MG63 (cell line): ENCODE measurements at regions not wholly inside any gene's neighbourhood (a gene's known extent, or its start where the extent isn't known, plus 50 kb on each side); places are given as distances from the start of the nearest gene placed in this dataset.
A peak's percentile ranks its signal among the peaks of the same experiment; 100 is the strongest.

Source experiments
- DNase-seq: peaks from one replicate; pipeline ENCODE4 v3.0.0-alpha.2; 2020
- H3K27me3 ChIP-seq: fragments of 250-450 bp; sonication (Bioruptor Pico); 2 replicates; pipeline ENCODE4 v1.5.1; 2020; ENCODE audit warnings: mild to moderate bottlenecking, moderate library complexity
- H3K36me3 ChIP-seq: fragments of 250-450 bp; sonication (Bioruptor Pico); 2 replicates; pipeline ENCODE4 v1.5.1; 2020; ENCODE audit warnings: mild to moderate bottlenecking, moderate library complexity
- H3K4me3 ChIP-seq: fragments of 250-450 bp; sonication (Bioruptor Pico); 2 replicates; pipeline ENCODE4 v1.5.1; 2020; ENCODE audit warnings: mild to moderate bottlenecking, moderate library complexity
- H3K9me3 ChIP-seq: fragments of 250-450 bp; sonication (Bioruptor Pico); 2 replicates; pipeline ENCODE4 v1.5.1; 2020; ENCODE audit warnings: mild to moderate bottlenecking, moderate library complexity

- DNase-seq = no peak
- H3K9me3 ChIP-seq = no peaks in the 10 kb centered on the region
- H3K36me3 ChIP-seq = no peaks in the 10 kb centered on the region
- H3K4me3 ChIP-seq = no peak overlapping the region
- H3K27me3 ChIP-seq = no peaks in the 10 kb centered on the region
Observed at GRCh38 chr22:33111491-33111890, 53.3 kb upstream of the SYN3 start.

GRCh38 chr22:33110562-33111163, 52.5 kb upstream of the SYN3 start:
- H3K9me3 ChIP-seq = no peaks in the 10 kb centered on the region
- peak; percentile 93 for DNase-seq
- H3K36me3 ChIP-seq = no peaks in the 10 kb centered on the region
- no peak overlapping the region for H3K4me3 ChIP-seq
- no peaks in the 10 kb centered on the region for H3K27me3 ChIP-seq

GRCh38 chr22:33109514-33110430, 51.6 kb upstream of the SYN3 start:
- peak; percentile 23 for DNase-seq
- Histone ChIP-seq H3K36me3 (no peaks in the 10 kb centered on the region), H3K9me3 (no peaks in the 10 kb centered on the region)

GRCh38 chr22:33108037-33108436, 49.9 kb upstream of the SYN3 start:
- H3K27me3 ChIP-seq = no peaks in the 10 kb centered on the region
- no peak for DNase-seq
- H3K4me3 ChIP-seq = no peak overlapping the region
- H3K9me3 ChIP-seq = peaks cover 4% of the 10 kb centered on the region; the same call in 1 of the 2 replicates
- no peaks in the 10 kb centered on the region for H3K36me3 ChIP-seq

More at GRCh38 chr22:33109514-33110430, 51.6 kb upstream of the SYN3 start:
- H3K4me3 ChIP-seq = no peak overlapping the region
- H3K27me3 ChIP-seq = no peaks in the 10 kb centered on the region
